GM21737 (cell line): ENCODE measurements at regions not wholly inside any gene's neighbourhood (a gene's known extent, or its start where the extent isn't known, plus 50 kb on each side); places are given as distances from the start of the nearest gene placed in this dataset.
A peak's percentile ranks its signal among the peaks of the same experiment; 100 is the strongest.

Source experiments
- ATAC-seq: cut with Tn5 transposase; IDR thresholded peaks from one replicate; pipeline ENCODE4 v1.9.1; 2021; ENCODE audit warnings: mild to moderate bottlenecking, moderate library complexity; ENCODE audit not compliant: unreplicated experiment

DNA sequence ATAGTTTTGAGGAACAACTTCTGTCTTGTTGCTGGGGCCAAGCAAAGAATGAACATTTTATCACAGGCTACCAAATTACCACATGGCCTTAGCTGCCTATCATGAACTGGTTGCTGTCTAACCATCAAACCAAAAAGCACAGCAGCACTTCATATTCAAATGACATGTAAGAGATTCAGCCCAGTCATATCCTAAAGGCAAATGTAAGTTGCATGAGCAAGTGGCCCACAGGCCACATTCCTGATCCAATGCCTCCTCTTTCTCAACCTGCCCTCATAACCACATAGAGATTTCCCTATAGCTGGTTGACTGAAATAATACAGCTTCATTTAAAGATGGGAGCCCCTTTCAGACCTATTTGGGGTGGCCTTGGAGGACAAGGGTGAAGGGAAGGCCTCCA is 572.3 kb downstream of the IRS1 start:
- no peak for ATAC-seq

DNA sequence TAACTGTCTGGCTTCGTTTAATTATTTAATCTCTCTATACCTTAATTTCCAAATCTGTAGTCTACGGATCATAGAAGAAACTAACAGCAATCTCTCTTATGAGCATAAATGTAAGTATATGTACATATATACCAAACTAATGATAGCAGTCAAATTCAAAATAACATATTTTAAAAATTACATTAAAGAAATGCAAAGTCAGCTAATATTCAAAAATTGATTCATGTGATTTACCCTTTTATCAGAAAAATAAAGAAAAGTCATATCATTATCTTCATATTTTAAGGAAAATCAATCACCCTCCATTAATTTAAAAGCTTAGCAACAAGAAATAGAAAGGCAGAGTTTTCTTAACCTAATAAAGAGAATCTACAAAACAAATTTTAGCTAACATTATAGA is 575.9 kb downstream of the IRS1 start:
- ATAC-seq: no peak

DNA sequence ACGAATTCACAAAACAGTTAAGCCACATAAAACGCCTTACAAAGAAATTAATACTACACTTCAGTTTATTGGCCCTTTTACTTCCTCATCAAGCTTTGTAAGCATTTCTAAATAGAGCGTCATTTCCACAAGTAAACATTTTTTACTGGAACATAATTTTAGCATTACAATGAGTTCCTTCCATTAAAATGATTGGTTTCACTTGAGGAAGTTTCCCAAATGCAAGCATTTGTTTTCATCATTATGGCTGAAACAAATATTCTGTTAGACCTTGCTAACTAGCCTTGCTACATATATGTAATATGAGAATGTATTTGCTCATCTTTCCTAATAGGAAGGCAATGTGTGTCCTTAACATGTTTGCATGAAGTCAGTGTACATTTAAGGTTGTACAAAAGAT is 579.1 kb downstream of the IRS1 start:
- ATAC-seq: no peak

DNA sequence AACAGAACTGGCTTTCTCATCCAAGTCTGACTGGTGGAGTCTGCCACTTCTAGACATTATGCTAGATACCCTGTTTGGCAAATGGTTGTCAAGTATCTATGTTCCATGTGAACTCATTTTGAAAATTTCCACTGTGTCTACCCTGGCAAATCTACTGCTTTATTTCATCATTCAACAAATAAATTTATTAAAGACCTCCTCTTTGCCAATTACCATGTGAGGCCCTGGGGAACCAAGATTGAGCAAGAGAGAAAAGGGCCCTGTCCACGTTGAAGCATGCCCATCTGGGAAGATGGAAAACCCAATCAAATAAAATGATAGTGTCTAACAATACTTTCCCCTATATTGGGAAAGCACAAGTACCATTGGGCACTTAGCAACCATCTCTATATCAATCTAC is 582.4 kb downstream of the IRS1 start:
- ATAC-seq: no peak

DNA sequence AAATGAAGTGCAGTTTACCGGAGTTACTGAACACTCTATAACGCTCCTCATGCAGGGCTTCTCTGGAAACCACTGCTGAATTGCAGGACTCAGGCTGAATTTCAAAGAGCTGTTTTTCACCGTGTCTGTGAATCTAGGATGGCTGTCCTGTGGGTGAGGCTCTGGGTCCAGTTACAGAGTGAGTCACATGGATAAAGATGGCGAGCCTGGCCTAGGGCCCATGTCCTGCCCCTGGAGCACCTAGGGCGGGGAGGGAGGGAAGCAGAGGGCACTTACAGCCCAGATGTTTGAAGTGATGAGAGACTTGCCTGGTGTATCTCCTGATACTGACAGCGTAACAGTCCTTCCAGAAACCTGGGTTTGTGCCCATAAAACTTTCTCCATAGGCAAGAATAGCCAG is 583.0 kb downstream of the IRS1 start:
- ATAC-seq: no peak

DNA sequence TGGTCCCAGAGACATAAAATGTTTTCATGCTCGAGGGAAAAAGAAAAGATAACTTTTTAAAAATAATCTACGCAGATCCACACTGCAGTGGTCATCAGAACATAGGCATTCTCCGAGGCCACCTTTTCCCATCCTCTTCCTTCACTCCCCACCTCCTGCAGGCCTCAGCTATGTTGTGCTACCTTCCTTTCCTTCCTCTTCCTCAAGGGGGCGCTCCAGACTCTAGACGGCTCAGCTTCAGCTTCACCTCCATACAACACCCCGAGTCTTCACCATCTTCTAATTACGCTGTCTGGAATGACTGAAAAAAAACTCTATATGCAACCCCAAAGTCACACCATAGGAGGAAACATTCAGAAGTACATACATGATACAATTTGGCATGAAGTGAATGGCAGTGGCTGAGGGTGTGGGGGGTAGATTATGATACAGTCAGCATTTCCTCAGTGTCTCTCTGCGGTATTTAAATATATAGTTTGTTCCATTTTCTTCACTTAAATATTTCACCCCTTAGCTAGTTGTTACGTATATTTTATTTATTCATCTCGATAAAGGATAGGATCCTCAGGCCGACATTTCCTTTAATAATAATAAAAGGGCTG is 583.6 kb downstream of the IRS1 start:
- ATAC-seq: peak; percentile 88

DNA sequence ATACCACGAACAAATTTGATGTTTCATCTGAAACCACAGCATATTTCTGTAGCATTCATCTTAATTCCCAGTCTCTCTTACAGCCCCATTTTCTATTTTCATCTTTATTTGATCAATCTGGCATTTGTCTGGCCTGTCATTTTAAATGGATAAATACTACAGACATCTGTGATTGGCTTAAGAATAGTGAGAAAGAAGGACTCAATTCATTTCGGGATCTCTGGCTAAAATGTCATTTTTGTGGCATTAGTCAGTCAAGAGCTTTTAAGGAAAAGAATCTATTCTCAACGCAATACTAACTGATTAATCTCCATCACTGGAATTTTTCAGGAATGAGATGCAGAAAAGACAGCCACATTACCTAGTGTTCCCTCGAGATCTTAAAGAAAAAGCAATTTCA is 585.9 kb downstream of the IRS1 start:
- no peak for ATAC-seq

DNA sequence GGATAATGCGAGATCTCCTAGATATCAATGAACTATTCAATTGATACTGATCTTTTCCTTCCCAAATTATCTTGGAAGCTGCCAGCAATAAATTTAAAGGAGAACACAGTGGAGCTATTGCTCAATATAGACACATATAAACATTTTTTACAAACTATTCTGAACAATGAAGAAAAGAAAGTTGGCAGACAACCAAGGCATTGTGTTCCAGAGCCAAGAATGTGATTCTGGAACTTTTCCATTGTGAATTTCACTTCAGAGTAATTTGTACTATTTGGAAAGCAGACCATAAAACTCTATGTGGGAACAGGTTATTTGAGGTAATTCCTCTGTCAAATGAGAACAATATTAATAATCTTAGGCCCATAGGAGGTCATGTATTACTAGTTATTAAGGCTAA is 588.2 kb downstream of the IRS1 start:
- ATAC-seq: no peak

DNA sequence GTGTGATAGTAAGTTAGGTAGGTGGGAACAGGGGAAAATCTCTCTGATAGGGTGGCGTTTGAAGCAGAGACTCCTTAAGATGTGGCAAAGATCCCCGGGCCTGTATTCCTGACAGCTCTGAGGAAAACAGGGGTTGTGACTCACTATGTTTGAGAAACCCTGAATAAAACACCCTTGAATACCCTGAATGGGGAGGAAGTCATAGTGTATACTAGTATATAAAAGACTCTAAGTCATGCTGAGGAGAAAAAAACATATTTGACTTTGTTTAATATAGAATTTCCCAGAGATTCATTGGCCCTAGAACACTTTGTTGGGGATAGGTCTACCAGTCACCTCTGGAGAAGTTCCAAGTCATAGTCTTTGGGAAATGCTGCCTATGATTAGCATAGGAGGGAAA is 590.9 kb downstream of the IRS1 start:
- no peak for ATAC-seq

DNA sequence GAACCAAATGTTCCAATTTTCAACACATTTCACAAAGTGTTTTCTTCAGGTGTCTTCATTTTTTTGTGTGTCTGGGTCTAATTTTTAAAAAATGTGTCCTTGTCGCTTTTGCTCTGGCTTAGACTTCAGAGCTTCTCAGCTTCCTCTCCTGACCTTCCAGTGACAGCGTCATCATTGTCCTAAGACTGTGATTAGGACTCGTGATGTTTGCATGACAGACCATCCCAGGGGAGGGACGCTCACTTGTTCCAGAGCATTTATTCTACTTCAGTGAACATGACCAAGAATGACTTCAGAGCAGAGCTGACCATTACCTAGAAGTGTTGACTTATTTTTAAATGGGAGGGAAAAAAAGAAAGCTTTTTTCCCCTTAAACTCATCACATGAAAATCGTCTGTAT is 591.9 kb downstream of the IRS1 start:
- ATAC-seq: no peak

DNA sequence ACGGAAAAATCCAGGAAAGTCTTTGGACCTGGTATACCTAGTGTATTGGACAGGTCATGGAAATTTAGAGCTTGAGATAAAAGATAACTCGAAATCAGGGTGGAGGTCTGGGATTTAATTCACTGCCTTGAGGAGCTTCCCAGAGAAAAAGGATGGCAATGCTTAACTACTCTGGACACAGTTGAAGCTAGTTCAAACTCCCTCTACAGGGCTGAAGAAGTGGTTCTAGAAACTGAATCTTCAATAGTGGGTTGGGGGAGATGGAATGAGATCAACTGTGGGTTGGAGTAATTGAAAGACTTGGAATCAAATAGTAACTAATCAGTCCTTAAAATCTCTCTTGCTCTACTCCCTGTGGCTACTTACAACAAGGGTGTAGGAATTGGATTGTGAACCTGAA is 600.1 kb downstream of the IRS1 start:
- ATAC-seq: no peak

DNA sequence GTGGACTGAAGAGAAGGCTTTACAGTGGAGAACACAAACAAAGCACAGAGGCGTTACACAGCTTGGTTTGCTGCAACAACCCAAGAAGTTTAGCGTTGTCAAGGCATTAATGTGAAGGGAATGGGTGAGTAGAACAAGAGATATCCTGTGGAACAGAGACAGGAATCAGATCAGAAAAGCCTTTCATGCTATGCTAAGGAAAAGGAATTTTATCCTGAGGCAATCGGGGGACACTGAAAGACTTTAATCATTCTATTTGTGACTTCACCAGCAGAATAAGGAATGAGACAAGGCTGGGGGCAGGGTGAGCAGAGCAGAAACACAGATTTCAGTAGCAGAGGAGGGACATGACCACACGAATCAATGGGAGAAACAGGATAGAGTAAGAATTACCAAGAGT is 600.7 kb downstream of the IRS1 start:
- no peak for ATAC-seq

DNA sequence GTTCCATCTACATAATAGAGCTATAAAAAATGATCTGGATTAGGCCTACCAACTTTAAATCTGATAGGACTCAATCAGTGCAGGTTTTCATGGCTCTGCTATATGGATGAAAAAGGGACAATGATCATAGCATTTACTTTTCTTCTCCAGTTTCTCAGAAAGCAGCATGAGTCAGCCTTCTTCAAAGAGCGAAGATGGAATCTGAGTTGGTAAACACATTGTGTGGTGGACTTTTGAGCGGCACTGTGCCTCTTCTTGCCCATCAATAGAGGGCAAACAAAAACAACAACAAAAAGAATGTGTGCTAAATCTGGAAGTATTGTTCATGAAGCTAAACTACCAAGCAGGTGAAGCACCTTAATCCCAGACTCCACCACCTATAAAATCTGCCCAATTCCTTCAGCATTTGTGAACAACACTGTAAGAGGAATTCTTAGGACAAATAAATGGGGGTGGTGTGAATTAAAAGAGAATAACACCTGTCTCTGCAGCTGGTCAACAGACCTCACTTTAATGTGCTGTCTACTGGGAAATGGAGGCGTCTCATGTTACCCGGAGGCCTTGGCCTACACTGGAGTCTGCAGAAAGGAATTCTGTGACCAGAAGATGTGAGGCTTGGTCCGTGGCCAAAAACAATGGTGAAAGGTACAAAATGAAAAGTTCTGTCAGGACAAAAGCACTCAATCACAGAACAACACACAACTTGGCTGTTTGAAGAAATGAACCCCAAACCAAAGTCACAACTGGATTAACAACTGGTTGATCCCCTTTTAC is 609.0 kb downstream of the IRS1 start:
- ATAC-seq: no peak

DNA sequence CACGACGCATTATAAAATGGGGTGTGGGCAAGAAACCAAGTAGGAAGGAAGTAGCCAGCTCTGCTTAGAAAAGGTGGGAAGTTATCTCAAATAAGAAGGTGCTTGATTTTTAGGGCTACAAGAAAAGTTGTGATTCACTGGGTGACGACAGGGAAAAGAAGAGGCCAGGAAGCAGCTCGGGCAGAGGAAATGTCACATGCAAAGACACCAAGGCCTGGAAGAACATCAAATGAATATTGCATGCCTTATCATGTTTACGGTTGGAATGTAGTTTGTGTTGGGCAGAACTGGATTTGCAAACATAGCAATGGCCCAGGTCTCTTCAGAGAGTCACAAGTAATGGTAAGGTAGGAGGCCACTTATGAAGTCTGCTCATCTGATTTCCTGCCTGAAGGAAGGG is 610.6 kb downstream of the IRS1 start:
- ATAC-seq: no peak

DNA sequence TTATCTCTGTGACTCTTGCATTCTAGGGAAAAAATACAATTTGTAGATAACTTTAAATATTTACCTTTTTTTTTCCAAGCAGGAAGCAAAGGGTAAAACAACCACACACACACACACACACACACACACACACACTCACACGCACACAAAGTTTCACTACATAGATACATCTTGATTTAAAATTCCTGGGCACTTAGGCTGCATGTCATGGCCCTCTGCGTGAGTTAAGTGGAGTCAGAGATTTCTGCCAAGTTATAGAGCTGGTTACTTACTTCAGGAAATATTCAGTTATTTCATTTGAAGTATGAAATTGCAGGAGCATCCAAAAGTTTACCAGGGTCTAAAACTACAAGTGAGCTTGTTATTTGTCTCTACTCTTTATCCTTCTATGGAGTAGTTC is 612.0 kb downstream of the IRS1 start:
- ATAC-seq: no peak

DNA sequence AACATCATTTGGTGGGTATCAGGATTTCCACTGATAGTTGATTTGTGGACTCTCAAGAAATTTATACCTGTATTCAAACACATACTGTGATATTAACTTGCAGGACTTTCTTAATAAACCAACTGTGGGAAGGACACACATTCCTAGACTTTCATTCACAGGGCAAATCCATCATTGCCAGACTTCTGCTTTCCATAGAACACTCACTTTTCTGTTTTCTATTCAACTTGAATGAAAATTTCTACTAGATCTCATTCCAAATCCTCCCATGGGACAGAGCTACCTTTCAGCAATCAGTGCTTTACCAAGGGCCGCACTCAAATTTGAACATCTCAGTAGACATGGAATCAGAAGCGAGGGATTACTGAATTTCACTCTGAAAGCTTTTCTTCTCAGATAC is 612.5 kb downstream of the IRS1 start:
- ATAC-seq: no peak

DNA sequence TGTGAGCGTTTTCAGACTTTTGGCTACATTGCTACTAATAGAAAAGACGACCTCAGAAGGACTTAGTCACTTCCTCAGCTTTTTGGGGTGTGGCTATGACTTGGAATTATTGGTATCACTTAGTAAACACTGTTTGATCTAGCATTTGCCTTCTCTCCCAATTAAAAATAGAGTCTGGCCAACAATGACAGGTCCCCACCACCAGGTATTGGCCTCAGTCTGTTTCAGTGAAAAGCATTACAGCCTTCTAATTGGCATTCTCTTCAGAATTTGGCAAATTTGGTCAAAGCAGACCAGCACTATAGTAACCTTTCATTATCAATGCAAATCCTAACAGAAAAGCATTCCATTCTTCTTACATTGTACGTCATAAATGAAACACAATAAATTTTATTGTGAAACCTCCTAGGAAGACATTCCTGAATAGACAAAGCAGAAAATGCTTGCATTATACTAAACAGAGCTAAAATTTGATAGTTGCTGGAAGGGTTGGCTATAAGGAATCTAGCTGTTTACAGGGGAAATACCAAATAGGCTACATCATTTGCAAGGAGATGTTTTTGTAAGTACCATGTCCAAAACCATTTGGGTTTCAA is 613.9 kb downstream of the IRS1 start:
- no peak for ATAC-seq

DNA sequence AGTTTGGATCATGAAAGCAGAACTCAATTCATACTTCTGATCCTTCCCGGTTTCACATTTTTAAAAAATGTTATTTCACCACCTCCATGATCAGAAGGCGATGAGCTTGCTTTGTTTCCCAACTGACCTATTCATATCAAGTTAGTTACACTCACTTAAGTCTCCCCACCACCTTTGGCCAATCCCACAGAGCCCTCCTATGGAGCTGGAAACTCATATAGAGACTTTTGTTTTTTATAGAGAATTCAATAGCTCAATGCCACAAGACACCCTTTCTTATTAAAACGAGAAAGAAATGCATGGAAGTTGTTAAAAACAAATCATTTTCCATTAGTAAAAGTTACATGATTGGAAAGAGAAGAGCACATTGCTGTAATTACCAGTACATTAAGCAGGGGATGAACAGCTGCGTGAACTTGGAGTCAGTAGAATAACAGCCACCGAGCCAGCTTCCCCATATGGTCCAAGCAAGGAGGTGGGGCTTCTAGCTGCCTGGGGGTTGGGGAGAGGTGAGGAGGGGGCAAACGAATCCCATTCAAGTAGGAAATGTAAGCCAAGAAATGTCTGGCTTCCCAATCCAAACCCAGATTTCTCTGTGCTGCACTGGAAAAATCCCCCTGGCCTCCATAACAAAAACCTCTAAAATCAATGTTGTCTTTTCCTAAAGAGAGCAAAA is 614.5 kb downstream of the IRS1 start:
- no peak for ATAC-seq

DNA sequence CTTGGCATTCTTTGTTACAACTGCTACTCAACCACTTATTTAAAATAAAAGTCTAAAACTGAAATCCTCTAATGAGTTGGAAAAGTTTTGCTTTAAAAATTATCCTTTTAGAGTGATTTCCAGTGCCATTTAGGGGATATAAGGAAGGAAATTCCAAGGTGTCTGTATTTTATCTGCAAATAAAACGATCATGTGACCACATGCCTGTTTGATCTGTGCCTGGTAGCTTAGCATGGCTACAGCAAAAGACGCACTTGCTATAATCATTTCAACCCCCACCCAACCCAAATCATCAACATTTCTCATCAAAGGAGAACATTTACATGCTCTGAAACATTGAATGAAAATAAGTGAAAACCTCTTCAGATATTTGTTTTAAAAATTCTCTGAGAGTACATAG is 615.1 kb downstream of the IRS1 start:
- ATAC-seq: no peak

DNA sequence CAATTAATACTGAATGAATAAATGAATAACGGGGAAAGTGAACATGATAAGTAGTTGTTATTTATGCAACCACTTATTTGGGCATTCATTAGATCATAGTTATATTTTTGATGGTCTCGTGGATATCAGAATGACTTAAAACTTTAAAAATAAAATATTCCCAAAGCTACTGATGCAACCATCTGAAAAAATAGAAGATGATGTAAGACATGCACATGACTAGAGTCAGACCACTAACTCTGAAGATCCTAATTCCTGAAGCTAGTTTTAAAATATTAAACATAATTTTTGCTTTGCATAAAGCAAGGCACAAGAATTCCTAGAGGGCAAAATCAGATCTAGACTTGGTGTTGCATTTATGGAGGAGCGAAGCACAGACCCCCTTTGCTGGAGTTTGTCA is 616.1 kb downstream of the IRS1 start:
- no peak for ATAC-seq

DNA sequence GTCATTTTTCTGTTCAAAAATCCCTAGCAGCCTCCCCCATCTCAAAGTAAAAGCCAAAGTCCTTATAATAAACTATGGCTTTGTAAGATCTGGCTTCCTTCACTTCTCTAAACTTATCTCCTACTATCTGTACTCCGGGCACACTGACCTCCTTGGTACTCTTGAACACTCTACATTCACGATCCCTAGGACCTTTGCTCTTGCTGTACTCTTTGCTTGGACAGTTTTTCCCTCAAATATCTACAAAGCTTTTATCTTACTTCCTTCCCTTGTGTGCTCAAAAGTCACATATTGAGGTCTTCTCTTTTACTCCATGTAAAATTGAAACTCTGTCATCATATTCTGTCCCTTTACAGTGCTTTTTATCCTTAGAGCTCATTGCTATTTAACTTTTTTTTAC is 616.6 kb downstream of the IRS1 start:
- no peak for ATAC-seq

DNA sequence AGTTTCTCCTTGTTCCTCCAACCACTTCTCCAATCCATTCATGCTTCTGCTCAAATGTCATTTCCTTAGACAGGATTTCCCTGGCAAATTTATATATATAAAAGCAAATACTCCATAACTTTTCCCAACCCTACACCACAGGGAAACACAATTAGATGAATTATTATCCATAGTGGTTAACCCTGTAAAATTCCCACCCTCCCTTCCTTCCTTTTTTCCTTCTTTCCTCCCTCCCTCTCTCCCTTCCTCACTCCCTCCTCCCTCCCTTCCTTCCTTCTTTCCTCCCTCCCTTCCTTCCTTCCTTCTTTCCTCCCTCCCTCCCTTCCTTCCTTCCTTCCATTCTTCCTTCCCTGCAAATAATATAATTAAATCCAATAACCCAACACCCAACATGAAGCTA is 617.7 kb downstream of the IRS1 start:
- ATAC-seq: no peak
